NT2/D1 (cell line): ENCODE measurements at regions not wholly inside any gene's neighbourhood (a gene's known extent, or its start where the extent isn't known, plus 50 kb on each side); places are given as distances from the start of the nearest gene placed in this dataset.

ENCODE experiments used
- DNase-seq: peaks from one replicate; pipeline ENCODE4 v3.0.0-alpha.2; 2011; ENCODE audit warnings: low read depth, low spot score
- H3K27me3 ChIP-seq: 2 replicates; pipeline ENCODE4 v1.6.0; 2011; ENCODE audit warnings: mild to moderate bottlenecking; ENCODE audit not compliant: insufficient read length, insufficient read depth
- H3K36me3 ChIP-seq: 2 replicates; pipeline ENCODE4 v1.6.1; 2011; ENCODE audit warnings: mild to moderate bottlenecking, low read length, mixed read lengths; ENCODE audit not compliant: insufficient read depth, insufficient read length
- H3K4me1 ChIP-seq: 2 replicates; pipeline ENCODE4 v1.5.1; 2011; ENCODE audit not compliant: insufficient read depth, insufficient read length
- H3K4me3 ChIP-seq: 2 replicates; pipeline ENCODE4 v1.5.1; 2011; ENCODE audit warnings: low read depth; ENCODE audit not compliant: insufficient read length
- H3K9ac ChIP-seq: 2 replicates; pipeline ENCODE4 v1.6.0; 2011; ENCODE audit warnings: low read depth; ENCODE audit not compliant: insufficient read length
- H3K9me3 ChIP-seq: 2 replicates; pipeline ENCODE4 v1.5.1; 2011; ENCODE audit warnings: mild to moderate bottlenecking, low read length; ENCODE audit not compliant: insufficient read depth
- SUZ12 ChIP-seq: IDR thresholded peaks from 2 replicates; pipeline ENCODE4 v1.6.1; 2011; ENCODE audit not compliant: insufficient read length, insufficient read depth; ENCODE audit errors: extremely low read depth
- YY1 ChIP-seq: IDR thresholded peaks from 2 replicates; pipeline ENCODE4 v1.6.1; 2011; ENCODE audit not compliant: insufficient read length, insufficient read depth
- ZNF274 ChIP-seq: IDR thresholded peaks from 2 replicates; pipeline ENCODE4 v1.6.1; 2011; ENCODE audit warnings: mild to moderate bottlenecking, low read depth, low read length

- Histone ChIP-seq H3K36me3 (no peaks in the 10 kb centered on the region), H3K4me3 (no peak overlapping the region), H3K9me3 (no peaks in the 10 kb centered on the region), H3K27me3 (no peaks in the 10 kb centered on the region), H3K9ac (no peak overlapping the region), H3K4me1 (no peaks in the 10 kb centered on the region)
- no peak for DNase-seq
- TF ChIP-seq YY1 (no peak), ZNF274 (no peak), SUZ12 (no peak)
Observed at GRCh38 chr20:39658662-39659409, 696.7 kb downstream of the DHX35 start.

GRCh38 chr20:39654171-39654570 is 692.0 kb downstream of the DHX35 start:
- H3K4me1 ChIP-seq, result no peaks in the 10 kb centered on the region
- no peak overlapping the region for H3K9ac ChIP-seq
- DNase-seq, result no peak
- no peaks in the 10 kb centered on the region for H3K27me3 ChIP-seq
- no peak for TF ChIP-seq SUZ12
- TF ChIP-seq ZNF274, result no peak
- TF ChIP-seq YY1, result no peak
- no peaks in the 10 kb centered on the region for H3K36me3 ChIP-seq
- H3K4me3 ChIP-seq, result no peak overlapping the region
- H3K9me3 ChIP-seq, result no peaks in the 10 kb centered on the region

DNA sequence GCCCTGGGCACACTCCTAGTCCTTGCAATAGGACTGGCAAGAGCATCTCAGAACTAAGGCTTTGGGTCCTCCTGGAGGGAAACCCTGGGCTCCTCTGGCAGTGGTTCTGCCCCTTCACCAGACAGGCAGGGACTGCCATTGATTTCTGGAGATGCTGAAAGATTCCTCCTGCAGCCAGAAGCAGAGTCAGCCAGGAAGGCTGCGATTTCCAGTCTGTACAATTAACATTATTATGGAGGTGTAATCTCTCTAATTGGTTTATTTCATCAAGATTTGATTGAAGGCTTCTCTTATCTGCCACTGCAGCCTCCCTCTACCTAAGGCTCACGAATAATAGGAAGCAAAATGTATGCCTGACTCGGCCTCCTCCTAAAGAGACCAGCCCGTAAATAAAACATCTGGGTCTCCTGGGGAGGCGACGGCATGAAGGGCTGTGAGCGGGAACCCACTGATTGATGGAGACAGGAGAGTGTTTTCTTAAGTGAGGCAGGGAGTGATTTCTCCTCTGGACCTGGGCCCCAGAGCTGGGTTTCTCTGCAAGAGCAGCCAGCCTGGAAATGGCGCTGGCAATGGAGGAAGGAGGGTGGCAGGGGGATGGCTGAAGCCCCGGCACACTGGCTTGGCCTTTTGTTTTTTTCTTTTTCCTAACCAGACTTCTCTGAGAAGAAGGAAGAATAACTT is 689.6 kb downstream of the DHX35 start:
- TF ChIP-seq ZNF274 (no peak), SUZ12 (no peak), YY1 (no peak)

DNA sequence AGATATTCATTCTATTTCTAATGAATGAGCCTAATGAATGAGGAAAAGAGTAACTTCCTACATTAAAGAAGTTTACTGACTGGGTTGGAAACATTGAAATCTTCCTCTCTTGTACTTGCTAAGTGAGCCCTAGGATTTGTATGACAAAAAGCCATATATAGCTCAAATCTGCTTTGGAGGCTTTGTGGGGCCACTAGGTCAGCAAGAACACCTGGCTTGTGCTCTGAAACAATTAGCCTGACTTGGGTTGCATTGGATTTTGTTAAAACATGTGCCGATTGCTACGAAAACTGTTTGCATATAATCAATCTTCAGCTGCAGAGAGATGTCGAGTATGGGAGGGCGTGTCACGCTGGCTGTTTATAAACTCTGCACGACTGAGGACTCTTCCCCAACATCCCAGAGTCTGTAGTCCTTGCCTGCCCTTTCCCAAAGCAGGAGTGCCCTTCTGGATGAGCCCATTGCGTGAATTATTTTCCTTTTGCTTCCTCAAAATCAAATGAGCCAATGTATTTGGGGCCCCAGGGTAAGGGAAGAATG is 684.8 kb downstream of the DHX35 start:
- Histone ChIP-seq H3K36me3 (no peaks in the 10 kb centered on the region), H3K9ac (no peak overlapping the region), H3K4me1 (no peaks in the 10 kb centered on the region), H3K9me3 (no peaks in the 10 kb centered on the region), H3K4me3 (no peak overlapping the region), H3K27me3 (no peaks in the 10 kb centered on the region)
- TF ChIP-seq ZNF274 (no peak), SUZ12 (no peak), YY1 (no peak)
- no peak for DNase-seq

More for the DNA sequence above, 689.6 kb downstream of the DHX35 start:
- Histone ChIP-seq H3K9ac (no peak overlapping the region), H3K4me1 (no peaks in the 10 kb centered on the region), H3K36me3 (no peaks in the 10 kb centered on the region), H3K4me3 (no peak overlapping the region), H3K27me3 (no peaks in the 10 kb centered on the region), H3K9me3 (no peaks in the 10 kb centered on the region)
- no peak for DNase-seq

DNA sequence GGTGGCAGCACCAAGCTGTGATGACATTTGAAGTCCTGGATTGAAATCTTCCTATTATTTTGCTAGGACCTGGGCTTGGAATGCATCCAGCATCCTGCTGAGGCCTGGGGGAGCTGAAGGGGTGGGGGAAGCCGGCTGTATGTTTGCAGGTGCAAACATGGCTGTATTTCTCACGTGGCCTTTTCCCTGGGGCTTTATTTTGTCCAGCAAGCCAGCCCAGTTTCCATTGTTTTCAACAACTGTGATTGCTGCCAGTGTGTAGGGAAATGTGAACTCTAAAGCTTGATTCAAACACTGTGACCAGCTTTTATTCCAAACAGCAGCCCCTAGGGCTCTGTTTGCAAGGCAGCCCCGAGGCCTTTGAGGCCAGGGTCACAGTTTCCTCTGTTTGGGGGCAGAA is 683.0 kb downstream of the DHX35 start:
- no peaks in the 10 kb centered on the region for H3K27me3 ChIP-seq
- TF ChIP-seq ZNF274, result no peak
- no peak for TF ChIP-seq YY1
- TF ChIP-seq SUZ12, result no peak

DNA sequence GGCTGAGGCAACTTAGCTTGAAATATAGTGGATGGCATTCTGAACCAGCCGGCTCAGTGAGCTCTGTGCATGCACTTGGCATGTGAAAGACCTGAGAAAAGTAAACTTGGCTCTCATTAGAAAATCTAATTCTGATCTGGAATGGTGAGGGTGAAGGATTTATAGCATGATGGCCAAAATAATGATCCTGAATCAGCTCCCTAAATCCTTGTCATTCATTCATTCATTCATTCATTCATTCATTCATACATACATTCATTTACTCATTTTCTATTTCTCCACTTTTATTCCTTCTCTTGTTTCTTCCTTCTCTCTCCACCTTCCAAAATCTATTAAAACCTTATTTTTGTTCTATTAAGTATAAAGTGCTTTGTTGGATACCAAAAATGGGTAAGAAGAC is 681.1 kb downstream of the DHX35 start:
- Histone ChIP-seq H3K27me3 (no peaks in the 10 kb centered on the region), H3K9me3 (no peaks in the 10 kb centered on the region), H3K4me1 (no peaks in the 10 kb centered on the region), H3K36me3 (no peaks in the 10 kb centered on the region), H3K9ac (no peak overlapping the region), H3K4me3 (no peak overlapping the region)
- TF ChIP-seq SUZ12, result no peak
- no peak for TF ChIP-seq YY1
- TF ChIP-seq ZNF274, result no peak
- no peak for DNase-seq

More for the DNA sequence above, 683.0 kb downstream of the DHX35 start:
- no peak for DNase-seq
- Histone ChIP-seq H3K9ac (no peak overlapping the region), H3K36me3 (no peaks in the 10 kb centered on the region), H3K4me3 (no peak overlapping the region), H3K4me1 (no peaks in the 10 kb centered on the region), H3K9me3 (no peaks in the 10 kb centered on the region)

- Histone ChIP-seq H3K36me3 (no peaks in the 10 kb centered on the region), H3K4me3 (no peak overlapping the region), H3K9ac (no peak overlapping the region), H3K27me3 (no peaks in the 10 kb centered on the region), H3K9me3 (no peaks in the 10 kb centered on the region), H3K4me1 (no peaks in the 10 kb centered on the region)
- no peak for DNase-seq
- TF ChIP-seq SUZ12 (no peak), ZNF274 (no peak)
Observed at GRCh38 chr20:39641423-39641822, 679.3 kb downstream of the DHX35 start.
